ENCODE measurements at regions not wholly inside any gene's neighbourhood (a gene's known extent, or its start where the extent isn't known, plus 50 kb on each side); places are given as distances from the start of the nearest gene placed in this dataset.

DNA sequence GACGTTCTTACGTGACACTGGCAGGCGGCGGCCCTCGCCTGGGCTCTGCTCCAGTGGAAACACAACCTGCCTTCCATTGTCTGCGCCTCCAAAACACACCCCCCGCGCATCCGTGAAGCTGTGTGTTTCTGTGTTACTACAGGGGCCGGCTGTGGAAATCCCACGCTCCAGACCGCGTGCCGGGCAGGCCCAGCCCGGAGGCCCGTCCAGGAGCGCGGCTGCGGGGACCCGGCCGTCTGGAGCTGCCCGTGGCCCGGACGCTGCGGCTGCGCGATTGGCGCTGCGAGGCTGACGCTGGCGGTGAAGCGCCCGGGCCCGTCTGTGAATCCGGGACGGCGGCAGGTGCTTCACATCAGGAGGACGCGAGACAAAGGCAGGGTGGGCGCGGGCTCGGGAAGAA, 670.3 kb upstream of the SALL3 start:
- no peak for DNase-seq (ENCODE audit: low read depth in 4 of 4, low spot score in 1 of 4)

DNA sequence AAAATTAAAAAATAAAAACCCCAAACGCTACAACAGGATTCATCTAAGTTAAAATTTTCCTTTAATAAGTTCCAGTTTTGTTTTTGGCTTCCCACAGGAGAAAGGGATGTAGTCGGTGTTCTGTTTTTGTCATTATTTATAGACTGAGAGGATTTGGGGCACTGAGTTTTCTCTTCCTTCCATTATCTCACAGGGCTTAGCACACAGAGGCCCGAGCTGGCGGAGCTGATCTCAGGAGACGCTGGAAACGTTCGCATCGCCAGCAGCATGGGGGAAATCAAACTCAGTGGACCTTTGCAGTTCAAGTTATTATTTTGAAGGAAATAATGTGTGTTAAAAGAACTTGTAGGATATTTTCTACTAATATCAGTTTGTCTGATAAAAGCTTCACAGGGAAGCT, 669.7 kb upstream of the SALL3 start:
- no peak for DNase-seq (ENCODE audit: low read depth in 4 of 4, low spot score in 1 of 4)

DNA sequence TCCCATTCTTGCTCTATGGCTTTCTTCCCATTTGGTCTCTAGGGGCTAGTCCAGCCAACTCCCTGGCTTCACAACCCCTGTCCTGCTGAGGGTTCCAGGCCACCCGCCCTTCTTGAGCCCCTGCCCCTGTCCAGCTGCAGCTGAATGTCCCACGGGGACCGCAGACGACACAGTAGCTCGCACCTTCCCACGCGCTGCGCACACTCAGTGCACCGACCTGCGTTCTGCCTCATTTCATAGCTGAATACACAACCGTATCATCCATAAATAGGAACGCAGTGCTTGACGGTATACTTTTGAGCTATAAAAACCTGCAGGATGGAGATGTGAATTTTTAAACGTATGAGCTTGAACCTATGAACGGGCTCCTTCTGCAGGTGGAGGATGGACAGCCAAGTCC, 660.4 kb upstream of the SALL3 start:
- no peak for DNase-seq (ENCODE audit: low read depth in 4 of 4, low spot score in 1 of 4)

DNA sequence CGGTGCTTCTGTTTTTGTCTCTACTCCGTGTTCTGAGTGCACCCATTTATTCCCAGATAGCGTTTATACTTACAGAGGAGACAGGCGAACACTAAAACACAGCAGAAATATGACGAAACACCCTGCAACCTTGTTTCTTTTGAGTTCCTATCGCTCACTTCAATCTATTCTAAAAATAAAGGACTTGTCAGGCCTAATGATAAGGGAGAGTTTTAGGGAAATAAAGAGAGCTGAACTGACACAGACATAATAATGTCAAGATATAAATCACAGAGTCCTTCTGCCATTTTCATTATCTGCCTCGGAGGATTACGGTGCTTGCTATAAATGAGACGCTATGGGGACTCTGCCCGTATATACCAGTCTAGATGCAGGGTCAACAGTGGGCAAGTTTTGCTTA, 659.7 kb upstream of the SALL3 start:
- DNase-seq (ENCODE audit: low read depth in 4 of 4, low spot score in 1 of 4) = no peak

DNA sequence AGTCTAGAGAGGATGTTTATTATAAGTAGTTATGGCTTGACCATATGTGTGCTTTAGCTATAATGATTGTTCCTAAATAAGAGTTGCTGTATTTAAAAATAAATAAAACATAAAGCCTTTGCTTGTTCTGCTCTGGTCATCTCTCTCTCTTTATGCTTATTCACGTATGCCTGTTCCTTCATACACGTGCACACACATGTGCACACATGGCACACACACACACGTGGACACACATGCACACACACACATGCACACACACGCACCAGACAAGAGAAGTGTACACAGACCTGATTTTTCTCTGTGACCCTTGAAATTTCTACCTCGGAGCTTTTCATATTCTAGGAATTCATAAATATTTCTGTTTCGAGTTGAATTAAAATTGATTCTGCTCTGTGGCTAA, 658.2 kb upstream of the SALL3 start:
- DNase-seq (ENCODE audit: low read depth in 4 of 4, low spot score in 1 of 4) = no peak

DNA sequence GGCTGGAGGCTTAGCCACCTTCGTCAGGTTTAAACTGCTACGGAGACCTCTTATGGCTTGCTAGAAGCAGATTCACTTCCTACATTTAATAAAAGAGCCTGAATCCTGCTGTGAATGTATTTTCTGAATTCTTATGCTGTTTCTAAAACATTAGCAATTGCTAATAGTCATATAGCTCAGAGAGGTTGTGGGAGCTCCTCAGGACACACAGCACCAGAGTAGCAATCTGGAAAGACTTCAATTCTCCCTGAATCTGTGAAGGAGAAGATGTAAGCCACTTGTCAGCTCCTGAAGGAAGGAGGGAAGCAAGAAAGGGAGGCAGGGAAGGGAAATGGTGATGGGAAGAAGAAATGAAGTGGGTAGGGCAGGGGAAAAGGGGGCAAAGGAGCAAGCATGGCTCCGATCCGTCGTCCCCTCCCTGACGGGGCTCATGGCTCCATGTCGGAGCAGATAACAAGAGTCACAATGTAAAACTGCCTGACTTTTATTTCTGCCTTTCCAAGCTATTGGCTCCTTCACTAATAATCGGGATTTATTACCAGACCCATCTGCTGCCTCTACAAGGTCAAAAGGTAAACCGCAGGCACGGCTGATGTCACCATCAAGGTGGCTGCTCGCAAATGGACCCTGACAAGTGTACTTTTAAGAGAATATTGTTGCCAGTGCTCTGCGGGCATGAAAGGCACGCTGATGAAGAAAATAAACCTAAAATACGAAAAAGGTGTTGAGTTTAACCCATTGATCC, 656.0 kb upstream of the SALL3 start:
- DNase-seq (ENCODE audit: low read depth in 4 of 4, low spot score in 1 of 4) = no peak

DNA sequence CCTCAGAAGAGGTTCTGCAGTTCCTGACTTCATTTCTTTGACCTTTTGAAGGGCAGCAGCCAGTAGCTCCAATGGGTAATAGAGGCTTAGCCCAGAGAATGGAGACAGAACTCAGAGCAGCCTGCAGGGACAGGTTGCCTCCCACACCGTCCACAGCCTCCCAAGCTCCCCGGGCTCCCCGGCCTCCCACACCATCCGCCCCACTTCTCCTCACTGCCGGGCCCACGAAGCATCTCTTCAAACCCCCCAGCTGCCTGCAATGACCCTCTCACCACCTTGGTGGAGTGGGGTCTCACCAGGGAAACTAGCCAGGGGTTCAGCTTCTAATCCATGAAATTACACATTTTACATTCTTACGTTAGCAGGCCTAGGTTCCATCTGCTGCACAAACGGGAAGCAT, 652.0 kb upstream of the SALL3 start:
- no peak for DNase-seq (ENCODE audit: low read depth in 4 of 4, low spot score in 1 of 4)

DNA sequence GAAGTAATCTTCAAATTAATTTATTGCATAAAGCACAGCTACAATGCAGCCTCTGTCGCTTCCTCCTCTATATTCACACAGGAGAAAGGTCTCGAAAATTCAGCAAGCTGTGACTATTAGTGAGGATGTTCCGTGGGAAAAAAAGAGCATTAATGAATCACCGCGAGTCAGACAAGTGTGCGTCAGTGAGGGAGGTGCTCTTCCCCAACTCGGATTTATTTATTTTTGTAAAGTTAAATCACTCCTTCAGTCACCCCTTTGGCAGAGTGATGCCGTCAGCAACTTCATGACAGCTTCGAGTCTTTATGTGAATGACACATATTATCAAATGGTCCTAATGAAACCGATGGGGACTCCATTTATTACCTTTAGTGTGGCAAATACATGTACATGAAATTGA, 648.9 kb upstream of the SALL3 start:
- DNase-seq (ENCODE audit: low read depth in 4 of 4, low spot score in 1 of 4) = no peak

DNA sequence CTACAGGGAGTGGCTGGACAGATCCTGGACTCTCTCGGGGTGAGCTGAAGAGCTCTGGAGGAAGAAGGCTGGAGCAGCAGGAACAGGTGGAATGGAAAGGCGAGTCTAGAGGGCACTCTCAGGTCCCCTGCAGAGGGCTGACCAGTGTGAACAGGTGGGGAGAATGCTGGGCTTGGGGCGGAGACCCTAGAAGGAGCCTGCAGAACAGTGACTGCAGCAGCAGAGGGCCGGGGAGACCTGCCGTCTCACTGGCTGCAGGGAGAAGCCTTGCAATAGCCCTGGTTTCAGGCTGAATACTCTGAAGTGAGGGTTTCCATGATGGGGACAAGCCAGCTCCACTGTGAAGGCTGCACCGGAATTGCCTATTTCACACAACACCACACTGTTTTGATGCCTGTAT, 626.7 kb upstream of the SALL3 start:
- no peak for DNase-seq (ENCODE audit: low read depth in 4 of 4, low spot score in 1 of 4)

DNA sequence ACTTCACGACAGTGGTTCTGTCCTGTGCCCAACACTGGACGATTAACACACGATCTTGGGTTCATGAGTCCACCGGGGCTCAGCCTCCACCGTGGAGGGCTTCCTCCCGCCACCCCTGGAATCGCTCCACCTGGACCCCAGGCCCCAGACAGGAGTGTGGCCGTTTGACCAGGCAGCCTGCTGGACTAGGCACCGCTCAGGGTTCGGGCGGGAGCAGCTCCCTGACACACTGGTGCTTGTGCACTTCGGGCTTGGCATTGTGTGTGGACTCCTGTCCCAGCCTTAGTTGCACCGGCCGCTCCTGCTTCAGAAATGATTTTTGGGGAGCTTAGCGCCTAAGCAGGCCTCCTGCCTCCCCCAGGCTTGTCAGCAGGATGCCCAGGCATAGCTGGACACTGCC, 617.4 kb upstream of the SALL3 start:
- no peak for DNase-seq (ENCODE audit: low read depth in 4 of 4, low spot score in 1 of 4)

DNA sequence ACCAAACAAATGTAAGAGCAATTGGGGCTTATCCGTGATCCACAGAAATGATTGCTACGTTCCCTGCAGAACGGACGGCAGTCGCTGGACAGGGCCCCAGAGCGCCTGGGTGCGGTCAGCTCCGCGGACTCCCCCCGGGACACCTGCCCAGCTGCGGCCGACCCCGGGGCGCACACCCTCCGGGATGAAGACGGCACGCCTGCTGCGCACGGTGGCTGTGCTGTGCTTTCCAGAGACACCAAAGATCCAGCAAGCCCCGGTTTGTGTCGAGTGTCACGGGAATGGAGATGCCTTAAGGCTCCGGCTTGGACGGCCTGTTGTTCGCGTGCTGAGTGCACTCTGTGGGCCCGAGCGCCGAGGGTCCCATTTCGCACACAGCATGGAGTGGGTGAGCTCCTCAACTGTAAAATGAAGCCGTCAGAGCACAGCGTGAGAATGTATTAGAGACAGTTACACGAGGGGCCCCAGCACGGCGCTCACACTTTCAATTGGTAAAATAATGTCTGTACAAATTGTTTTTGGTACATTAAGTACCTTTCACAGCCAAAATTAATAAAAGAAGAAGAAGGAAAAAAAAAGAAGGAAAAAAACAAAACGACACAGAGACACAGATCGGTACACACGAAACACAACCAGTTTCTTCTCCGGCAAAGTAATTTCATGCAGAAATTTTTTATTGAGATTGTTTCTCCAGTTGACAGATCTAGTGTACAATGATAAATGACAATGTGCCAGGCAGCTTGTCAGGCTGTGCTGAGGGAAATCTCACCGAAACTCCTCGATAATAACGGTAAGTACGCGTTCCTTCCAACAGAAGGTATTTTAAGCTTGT, 615.8 kb upstream of the SALL3 start:
- DNase-seq (ENCODE audit: low read depth in 4 of 4, low spot score in 1 of 4) = no peak

DNA sequence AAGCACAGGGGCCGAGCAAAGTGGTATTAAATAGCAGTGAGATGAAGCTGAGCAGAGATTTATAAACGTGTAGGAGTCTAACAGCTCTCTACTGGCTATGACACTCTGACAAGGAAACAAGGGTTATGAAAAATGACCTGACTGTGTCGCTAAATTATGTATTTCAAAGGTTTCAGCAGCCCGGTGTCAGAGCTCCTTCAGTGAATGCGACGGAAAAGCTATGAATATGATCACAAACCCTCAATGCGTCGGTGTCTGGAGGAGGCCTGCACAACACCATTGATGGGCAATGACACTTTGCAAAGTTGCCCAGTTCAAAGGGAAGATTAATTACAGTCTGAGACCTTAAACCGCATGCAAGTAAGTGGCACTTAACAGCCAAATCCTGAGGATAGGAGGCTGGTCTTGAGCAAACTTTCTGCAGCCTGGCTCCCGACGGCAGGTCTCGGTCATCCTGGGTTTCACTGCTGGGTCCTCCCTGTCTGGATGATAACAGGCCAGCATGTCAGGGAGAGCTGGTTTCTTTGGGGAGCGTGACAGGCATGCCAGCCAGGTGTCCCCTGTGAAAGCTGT, 615.1 kb upstream of the SALL3 start:
- DNase-seq (ENCODE audit: low read depth in 4 of 4, low spot score in 1 of 4) = no peak

DNA sequence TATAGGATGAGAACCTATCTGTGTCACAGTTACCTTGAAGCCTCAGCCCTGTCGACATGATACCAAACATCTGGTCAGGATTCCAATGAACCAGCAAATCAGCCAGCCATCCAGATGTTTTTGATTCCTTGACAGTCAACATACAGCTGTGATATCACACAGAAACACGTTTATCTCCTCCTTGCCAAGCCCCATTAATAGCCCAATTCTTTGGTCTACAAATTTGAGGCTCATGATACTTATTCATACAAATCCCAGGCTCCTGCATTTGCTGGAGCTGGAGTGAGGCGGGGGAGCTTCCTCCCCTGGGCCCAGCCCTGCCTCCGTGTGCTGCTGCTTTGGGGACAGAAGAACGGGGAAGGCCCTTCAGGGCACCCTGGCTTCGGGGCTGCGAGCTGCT, 611.6 kb upstream of the SALL3 start:
- DNase-seq (ENCODE audit: low read depth in 4 of 4, low spot score in 1 of 4) = no peak

DNA sequence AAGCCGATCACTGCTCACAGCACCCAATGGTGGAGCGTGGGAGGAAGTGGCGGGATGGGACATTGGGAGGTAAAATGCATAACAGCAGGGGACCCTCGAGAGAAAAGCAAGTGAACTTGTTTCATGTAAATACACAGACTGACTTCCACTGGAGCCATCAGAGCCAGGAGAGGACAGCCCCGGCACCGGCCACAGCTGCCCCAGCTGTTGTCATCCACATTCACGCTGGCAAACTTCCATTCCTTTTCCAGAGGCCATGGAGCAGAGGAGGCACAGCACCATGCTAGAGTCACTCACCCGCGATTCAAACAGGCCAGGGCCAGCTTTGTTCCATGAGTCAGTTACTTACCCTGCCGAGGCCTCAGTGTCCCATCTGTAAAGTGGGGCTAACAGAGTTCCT, 610.9 kb upstream of the SALL3 start:
- no peak for DNase-seq (ENCODE audit: low read depth in 4 of 4, low spot score in 1 of 4)

DNA sequence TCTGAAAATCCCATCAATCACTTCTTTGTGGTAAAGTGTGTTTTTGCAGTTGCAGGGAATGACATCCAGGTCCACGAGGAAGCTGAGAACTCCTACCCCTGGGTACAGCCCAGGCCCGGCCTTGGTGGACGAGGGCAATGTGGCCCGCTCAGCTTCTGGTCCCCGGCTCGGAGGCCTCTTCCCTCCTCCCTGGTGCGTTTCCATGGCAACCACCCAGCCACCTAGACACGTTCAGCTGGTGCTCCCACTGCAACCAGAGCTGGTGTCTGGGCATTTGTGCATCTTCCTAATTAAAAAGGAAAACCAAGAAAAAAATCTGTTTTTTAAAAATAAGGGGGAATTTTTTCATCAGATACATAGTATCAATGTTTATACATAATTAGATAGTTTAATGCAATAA, 603.6 kb upstream of the SALL3 start:
- no peak for DNase-seq (ENCODE audit: low read depth in 4 of 4, low spot score in 1 of 4)

DNA sequence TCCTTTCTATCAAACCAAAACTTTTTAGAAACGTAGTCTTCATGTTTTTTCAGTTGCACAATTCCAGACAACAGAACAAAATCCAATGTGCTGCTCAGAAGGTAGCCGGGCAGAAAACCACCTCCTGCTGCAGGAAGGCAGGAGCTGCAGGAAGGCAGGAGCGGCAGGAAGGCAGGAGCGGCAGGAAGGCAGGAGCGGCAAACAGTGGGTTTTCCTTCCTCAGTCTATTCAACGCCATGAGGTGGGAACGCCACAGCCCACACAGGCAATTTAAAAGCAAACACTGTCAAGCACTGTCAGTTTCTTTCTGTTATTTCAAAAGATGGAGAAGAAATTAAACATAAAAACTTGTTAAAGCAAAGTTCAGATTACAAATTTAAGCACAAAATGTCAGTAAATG, 601.2 kb upstream of the SALL3 start:
- no peak for DNase-seq (ENCODE audit: low read depth in 4 of 4, low spot score in 1 of 4)

DNA sequence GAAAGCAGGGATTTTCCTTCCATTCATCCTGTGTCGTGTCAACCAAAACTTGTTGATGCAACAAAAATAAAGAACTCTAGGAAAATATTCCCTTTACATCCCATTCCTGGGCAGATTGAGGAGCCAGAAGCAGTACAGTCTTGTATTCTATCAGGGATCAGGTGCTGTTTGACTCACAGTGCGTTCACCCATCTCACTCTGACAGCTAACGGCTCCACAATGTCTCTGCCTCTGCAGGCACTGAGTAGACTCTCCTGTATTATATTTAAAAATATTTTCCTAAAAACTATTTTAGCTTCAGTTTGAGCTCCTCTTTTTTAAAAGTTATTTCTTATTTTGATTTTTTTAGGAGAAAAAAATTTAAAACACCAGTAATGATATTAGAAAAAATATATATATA, 600.6 kb upstream of the SALL3 start:
- no peak for DNase-seq (ENCODE audit: low read depth in 4 of 4, low spot score in 1 of 4)

DNA sequence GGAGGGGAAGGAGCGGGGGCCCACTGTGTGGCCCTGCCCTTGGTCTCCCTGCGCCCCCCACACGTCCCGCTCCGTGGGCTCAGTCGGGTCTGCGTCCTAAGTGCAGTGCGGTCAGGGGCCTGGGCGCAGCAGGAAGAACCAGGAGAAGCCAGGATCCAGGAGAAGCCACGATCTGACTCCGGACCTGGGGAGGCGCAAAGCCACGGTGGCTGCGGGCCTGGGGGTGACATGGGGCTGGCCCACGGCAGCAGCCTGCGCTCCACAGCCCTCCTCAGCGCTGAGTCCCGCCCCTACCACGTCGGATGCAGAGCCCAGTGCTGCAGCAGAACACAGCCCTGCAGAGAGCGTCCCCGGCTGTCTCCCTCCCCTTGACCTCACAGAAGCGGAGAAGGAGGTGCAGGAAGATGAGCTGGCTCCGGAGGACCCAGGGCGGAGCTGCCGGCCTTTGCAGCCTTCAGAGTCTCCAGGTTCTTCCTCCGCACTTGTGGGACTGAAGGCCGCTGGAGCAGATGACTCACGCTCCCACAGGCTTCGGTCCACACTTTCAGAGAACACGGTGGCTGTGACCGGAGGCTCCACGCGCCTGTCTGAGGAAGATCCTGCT, 589.2 kb upstream of the SALL3 start:
- no peak for DNase-seq (ENCODE audit: low read depth in 4 of 4, low spot score in 1 of 4)

DNA sequence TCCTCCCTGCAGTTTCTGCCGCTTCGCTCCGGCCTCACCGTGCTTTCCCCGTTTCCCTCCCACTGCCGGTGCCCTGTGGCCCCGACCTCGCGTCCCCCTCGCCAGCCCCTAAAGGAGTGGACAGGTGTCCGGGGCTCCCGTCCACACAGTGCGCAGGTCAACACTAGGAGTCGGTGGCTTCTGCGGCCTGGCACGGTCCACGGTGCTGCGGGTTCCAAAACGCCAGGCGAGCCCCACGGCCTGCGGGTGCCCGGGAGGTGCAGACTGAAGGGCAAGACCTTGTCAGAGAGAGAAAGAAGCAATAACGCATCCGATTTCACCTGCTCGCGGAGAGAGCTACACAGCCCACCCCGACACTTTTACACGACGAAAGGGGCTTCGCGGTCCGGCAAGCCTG, 588.7 kb upstream of the SALL3 start:
- DNase-seq (ENCODE audit: low read depth in 4 of 4, low spot score in 1 of 4) = no peak

DNA sequence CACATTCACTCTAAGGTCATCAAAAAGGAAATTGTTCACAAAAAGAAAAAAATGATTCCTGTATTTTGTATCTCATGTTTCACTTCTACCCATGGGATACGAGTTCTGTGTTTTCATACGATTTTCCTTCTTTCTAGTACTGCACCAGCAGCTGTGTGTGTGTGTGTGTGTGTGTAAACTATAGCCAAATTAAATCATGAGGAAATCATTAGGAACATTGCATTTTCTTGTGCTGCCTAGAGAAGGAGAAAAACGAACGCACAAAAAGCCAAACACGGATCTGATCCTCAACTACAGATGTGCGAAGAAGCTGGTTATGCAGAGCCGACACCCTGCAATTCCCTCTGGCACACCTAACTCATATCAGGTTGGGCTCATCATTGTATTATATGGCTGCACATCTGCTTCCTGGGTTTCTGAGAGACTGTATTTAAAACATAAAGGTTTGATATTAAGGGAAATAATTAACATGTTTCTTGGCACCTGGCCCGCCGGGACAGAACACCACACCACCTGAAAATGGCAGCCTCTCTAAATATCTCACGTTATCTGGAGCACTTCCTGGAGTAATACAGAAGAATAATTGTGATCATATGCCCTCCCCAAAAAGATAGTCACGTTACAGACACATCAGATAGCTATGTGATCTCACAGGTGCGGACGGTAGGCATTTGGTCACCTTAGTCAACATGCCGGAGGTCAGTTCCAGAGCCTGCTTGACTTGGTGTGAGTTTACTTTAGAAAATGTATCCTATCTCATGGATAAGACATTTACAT, 586.3 kb upstream of the SALL3 start:
- DNase-seq (ENCODE audit: low read depth in 4 of 4, low spot score in 1 of 4) = no peak

DNA sequence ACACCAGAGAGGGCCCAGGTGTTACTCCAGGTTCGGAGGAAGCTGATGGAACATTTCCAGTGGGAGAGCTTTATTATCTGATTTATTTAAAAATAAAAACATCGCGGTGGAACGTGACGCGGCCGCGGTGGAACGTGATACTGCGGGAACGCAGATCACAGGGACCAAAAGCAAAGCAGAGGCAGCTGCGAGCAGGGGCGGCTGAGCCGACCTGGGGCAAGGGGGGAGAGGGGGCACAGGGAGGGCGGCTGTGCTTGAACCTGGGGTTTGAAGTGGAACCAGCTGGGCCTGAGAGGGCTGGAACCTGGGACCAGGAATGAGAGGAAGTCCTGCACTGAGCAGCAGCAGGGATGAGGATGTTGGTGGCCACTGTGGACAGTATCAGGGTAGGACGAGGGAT, 583.5 kb upstream of the SALL3 start:
- no peak for DNase-seq (ENCODE audit: low read depth in 4 of 4, low spot score in 1 of 4)
